Daoy (cell line): ENCODE measurements at regions not wholly inside any gene's neighbourhood (a gene's known extent, or its start where the extent isn't known, plus 50 kb on each side); places are given as distances from the start of the nearest gene placed in this dataset.
A peak's percentile ranks its signal among the peaks of the same experiment; 100 is the strongest.
"Not testable (repeated sequence)": the region's sequence is repeated elsewhere in the genome, so short reads cannot be mapped to it uniquely, and the experiment has no call there.

Experiments used
- DNase-seq: peaks from one replicate; pipeline ENCODE4 v3.0.0-alpha.2; 2015; ENCODE audit warnings: low read depth

GRCh38 chr12:107590413-107590812 is 95.2 kb upstream of the PWP1 start:
- no peak for DNase-seq

- DNase-seq, result no peak
Measured at GRCh38 chr12:107590814-107591375, 94.7 kb upstream of the PWP1 start.

- peak; percentile 48 for DNase-seq
Measured at GRCh38 chr12:107593713-107594381, 91.8 kb upstream of the PWP1 start.

GRCh38 chr12:107594995-107595394 is 90.6 kb upstream of the PWP1 start:
- DNase-seq, result peak; percentile 37

- no peak for DNase-seq
Measured at GRCh38 chr12:107597695-107598410, 87.7 kb upstream of the PWP1 start.

GRCh38 chr12:107598906-107599305 is 86.7 kb upstream of the PWP1 start:
- DNase-seq, result no peak

GRCh38 chr12:107600581-107601144 is 84.9 kb upstream of the PWP1 start:
- no peak for DNase-seq

- DNase-seq, result no peak
Measured at GRCh38 chr12:107602446-107602845, 83.2 kb upstream of the PWP1 start.

- DNase-seq, result no peak
Measured at GRCh38 chr12:107605293-107605692, 80.3 kb upstream of the PWP1 start.

- DNase-seq, result peak; percentile 83
Measured at GRCh38 chr12:107607464-107608392, 77.9 kb upstream of the PWP1 start.

GRCh38 chr12:107608779-107609178 is 76.8 kb upstream of the PWP1 start:
- not testable (repeated sequence) for DNase-seq

GRCh38 chr12:107610021-107610859 is 75.4 kb upstream of the PWP1 start:
- peak; percentile 49 for DNase-seq

- DNase-seq, result no peak
Measured at GRCh38 chr12:107612508-107612907, 73.1 kb upstream of the PWP1 start.

- no peak for DNase-seq
Measured at GRCh38 chr12:107616941-107617340, 68.7 kb upstream of the PWP1 start.

GRCh38 chr12:107618106-107618505 is 67.5 kb upstream of the PWP1 start:
- no peak for DNase-seq

GRCh38 chr12:107619831-107620230 is 65.8 kb upstream of the PWP1 start:
- DNase-seq, result no peak

- DNase-seq, result peak; percentile 61
Measured at GRCh38 chr12:107622001-107622400, 63.6 kb upstream of the PWP1 start.

GRCh38 chr12:107624493-107624892 is 61.1 kb upstream of the PWP1 start:
- no peak for DNase-seq

GRCh38 chr12:107631715-107632114 is 53.9 kb upstream of the PWP1 start:
- DNase-seq, result no peak

GRCh38 chr12:107632246-107632645 is 53.4 kb upstream of the PWP1 start:
- no peak for DNase-seq

GRCh38 chr12:107634530-107634929 is 51.1 kb upstream of the PWP1 start:
- DNase-seq, result no peak
